Right lung (tissue), 2 donors: ENCODE measurements at regions not wholly inside any gene's neighbourhood (a gene's known extent, or its start where the extent isn't known, plus 50 kb on each side); places are given as distances from the start of the nearest gene placed in this dataset.

ENCODE experiments used
- DNase-seq, 2 donors: peaks; one replicate each; pipeline ENCODE4 v3.0.0-alpha.2; 2013

DNA sequence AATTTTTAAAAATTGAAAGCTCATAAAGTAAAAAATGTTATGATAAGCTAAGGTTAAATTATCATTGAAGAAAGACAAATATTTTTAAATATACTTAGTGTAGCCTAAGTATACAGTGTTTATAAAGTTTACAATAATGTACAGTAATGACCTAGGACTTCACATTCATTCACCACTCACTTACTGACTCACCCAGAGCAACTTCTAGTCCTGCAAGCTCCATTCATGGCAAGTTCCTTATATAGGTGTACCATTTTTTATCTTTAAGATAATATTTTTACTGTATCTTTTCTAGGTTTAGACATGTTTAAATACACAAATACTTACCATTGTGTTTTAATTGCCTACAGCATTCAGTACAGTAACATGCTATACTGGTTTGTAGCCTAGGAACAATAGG lies 112.3 kb upstream of the RADX start:
- DNase-seq, result no peak

DNA sequence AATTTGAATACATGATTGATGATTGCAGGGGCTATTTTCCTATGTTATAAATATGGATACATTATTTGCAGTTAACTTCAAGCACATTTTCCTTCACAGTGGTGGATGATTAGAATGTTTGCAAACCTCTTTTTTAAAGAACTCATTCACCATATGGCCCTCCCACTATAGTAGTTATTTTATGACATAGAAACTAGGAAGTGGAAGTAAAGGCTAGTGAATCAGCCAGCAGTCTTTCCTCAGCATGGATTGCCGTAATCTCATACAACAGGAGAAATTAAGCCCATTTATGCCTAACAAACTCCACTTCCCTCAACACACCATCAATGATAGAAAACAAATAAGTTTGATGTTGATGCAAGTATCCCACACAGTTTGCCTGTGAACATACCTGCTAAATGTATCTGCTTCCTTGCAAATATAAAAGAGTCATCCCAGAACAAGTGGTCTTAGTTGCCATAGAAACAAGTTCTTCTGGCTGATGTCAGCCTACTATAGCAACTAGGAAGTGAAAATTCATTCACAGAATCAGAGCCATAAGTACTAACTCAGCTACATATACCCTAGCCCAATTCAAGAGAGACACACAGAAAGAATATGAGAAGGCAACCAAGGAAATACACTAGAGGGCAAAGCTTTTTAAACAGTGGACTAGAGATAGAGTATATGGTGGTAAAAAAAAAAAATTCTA lies 100.9 kb upstream of the RADX start:
- DNase-seq, result no peak
